HCT116 (cell line): ENCODE measurements at regions not wholly inside any gene's neighbourhood (a gene's known extent, or its start where the extent isn't known, plus 50 kb on each side); places are given as distances from the start of the nearest gene placed in this dataset.

Source experiments
- ATAC-seq: fragments of 200-7000 bp; cut with Tn5 transposase; 2 replicates; pipeline ENCODE4 v1.9.1; 2020; ENCODE audit warnings: mild to moderate bottlenecking, moderate library complexity
- BruUV-seq: library from RNA; stranded (reverse); fragments of 400-500 nt; replicated peaks from 2 replicates; lab custom pipeline; 2021; lab: Mats Ljungman, UMichigan
- CTCF ChIA-PET: fragments of 300-600 bp; sonication (Branson Sonifier 250); formaldehyde crosslinking; loops from one replicate; lab custom pipeline; 2021; ENCODE audit warnings: antibody characterized with exemption; lab: Charles Lee
- POLR2A ChIA-PET: fragments of 300-600, 350-600 bp; sonication (Branson Sonifier 250); formaldehyde crosslinking; loops from one replicate; lab custom pipeline; 2021; ENCODE audit warnings: antibody characterized with exemption; lab: Charles Lee
- RAD21 ChIA-PET, 2 experiments: fragments of 300-600 bp; sonication (Branson Sonifier 250); formaldehyde crosslinking; loops; one replicate each; lab custom pipeline; 2023; ENCODE audit warnings: low total read pairs in 2 of 2; ENCODE audit not compliant: uncharacterized antibody in 2 of 2, unreplicated experiment in 2 of 2, low non-redundant PET in 1 of 2; lab: Charles Lee
- DNase-seq: peaks from one replicate; pipeline ENCODE4 v3.0.0-alpha.2; 2010; ENCODE audit warnings: low read depth, low spot score
- H2AFZ ChIP-seq: fragments of 200-600 bp; shearing (Covaris generic), sonication (generic); 2 replicates; pipeline ENCODE4 v1.6.1; 2017; ENCODE audit warnings: low read depth, mixed run types, mixed read lengths, antibody characterized with exemption, low read length; ENCODE audit not compliant: poor library complexity, severe bottlenecking
- H3K27ac ChIP-seq: 2 replicates; pipeline ENCODE4 v1.5.1; 2012; ENCODE audit warnings: low read depth, low read length
- H3K27me3 ChIP-seq: fragments of 200-600 bp; sonication (generic); 2 replicates; pipeline ENCODE4 v1.6.1; 2016; ENCODE audit warnings: mixed run types, low read length, mixed read lengths; ENCODE audit not compliant: insufficient read depth
- H3K36me3 ChIP-seq, 2 experiments: fragments of 200-500 bp in 1 of 2; fragments of 200-600 bp in 1 of 2; sonication (Bioruptor generic) in 1 of 2; sonication (generic) in 1 of 2; 2 replicates each; pipeline versions ENCODE4 v1.5.1 to v1.6.1; 2014 to 2016; ENCODE audit warnings: low read length in 2 of 2, inconsistent platforms in 1 of 2, mixed read lengths in 1 of 2, mixed run types in 1 of 2; ENCODE audit not compliant: insufficient read depth in 2 of 2, control insufficient read depth in 1 of 2
- H3K4me1 ChIP-seq, 2 experiments: fragments of 200-600 bp in 1 of 2; sonication (generic) in 1 of 2; 2 replicates each; pipeline versions ENCODE4 v1.5.1 to v1.6.1; 2012 to 2017; ENCODE audit warnings: low read length in 2 of 2, inconsistent platforms in 1 of 2, mild to moderate bottlenecking in 1 of 2, mixed read lengths in 1 of 2, mixed run types in 1 of 2, moderate library complexity in 1 of 2; ENCODE audit not compliant: insufficient read depth in 2 of 2, control insufficient read depth in 1 of 2
- H3K4me2 ChIP-seq: fragments of 200-600 bp; sonication (generic); 2 replicates; pipeline ENCODE4 v1.6.1; 2017; ENCODE audit warnings: mixed run types, low read length, mixed read lengths
- H3K4me3 ChIP-seq, 2 experiments: fragments of 200-600 bp in 1 of 2; sonication (generic) in 1 of 2; replicated peaks in 1 of 2; 2 replicates each; pipeline ENCODE4 v1.5.1; 2011 to 2016; ENCODE audit warnings: low read length in 2 of 2, control low read depth in 1 of 2, low read depth in 1 of 2, mild to moderate bottlenecking in 1 of 2, mixed read lengths in 1 of 2, mixed run types in 1 of 2
- H3K79me2 ChIP-seq: fragments of 200-600 bp; sonication (generic); 2 replicates; pipeline ENCODE4 v1.6.1; 2017; ENCODE audit warnings: mild to moderate bottlenecking, mixed run types, low read length, moderate library complexity, mixed read lengths; ENCODE audit not compliant: insufficient read depth
- H3K9ac ChIP-seq: fragments of 200-600 bp; sonication (generic); 2 replicates; pipeline ENCODE4 v1.6.1; 2016; ENCODE audit warnings: low read length, mixed read lengths
- H3K9me2 ChIP-seq: fragments of 200-600 bp; sonication (generic), shearing (Covaris generic); 2 replicates; pipeline ENCODE4 v1.6.1; 2017; ENCODE audit warnings: mixed run types, mild to moderate bottlenecking, moderate library complexity; ENCODE audit not compliant: insufficient read depth
- H3K9me3 ChIP-seq, 2 experiments: fragments of 200-500 bp in 1 of 2; fragments of 200-600 bp in 1 of 2; sonication (Bioruptor generic) in 1 of 2; sonication (generic) in 1 of 2; 2 replicates each; pipeline ENCODE4 v1.6.1; 2014 to 2017; ENCODE audit warnings: low read length in 2 of 2, mixed read lengths in 2 of 2, inconsistent platforms in 1 of 2, low read depth in 1 of 2, mild to moderate bottlenecking in 1 of 2, mixed run types in 1 of 2, moderate library complexity in 1 of 2; ENCODE audit not compliant: control insufficient read depth in 1 of 2, insufficient read depth in 1 of 2
- H4K20me1 ChIP-seq: fragments of 200-600 bp; sonication (generic), shearing (Covaris generic); 2 replicates; pipeline ENCODE4 v1.6.1; 2017; ENCODE audit warnings: mixed run types, mild to moderate bottlenecking, moderate library complexity; ENCODE audit not compliant: insufficient read depth
- ATF3 ChIP-seq: IDR thresholded peaks from 2 replicates; pipeline ENCODE4 v1.6.1; 2012
- CBX3 ChIP-seq: IDR thresholded peaks from 2 replicates; pipeline ENCODE4 v1.6.1; 2012; ENCODE audit warnings: low read depth
- CEBPB ChIP-seq: IDR thresholded peaks from 2 replicates; pipeline ENCODE4 v1.6.1; 2012; ENCODE audit warnings: low read depth
- CTCF ChIP-seq, 3 experiments: fragments of 200-600 bp in 1 of 3; sonication (generic) in 1 of 3; IDR thresholded peaks in 2 of 3; conservative IDR thresholded peaks in 1 of 3; 2 replicates each; pipeline ENCODE4 v1.5.1; 2012 to 2017; ENCODE audit warnings: low read depth in 2 of 3, low read length in 2 of 3, antibody characterized with exemption in 1 of 3, borderline replicate concordance in 1 of 3, control low read depth in 1 of 3, mild to moderate bottlenecking in 1 of 3, mixed read lengths in 1 of 3, mixed run types in 1 of 3, moderate library complexity in 1 of 3; ENCODE audit not compliant: insufficient read depth in 1 of 3
- EGR1 ChIP-seq: IDR thresholded peaks from 2 replicates; pipeline ENCODE4 v1.6.1; 2012; ENCODE audit warnings: low read depth
- ELF1 ChIP-seq: IDR thresholded peaks from 2 replicates; pipeline ENCODE4 v1.6.1; 2012; ENCODE audit warnings: low read depth, borderline replicate concordance
- EZH2 ChIP-seq: fragments of 200-600 bp; sonication (generic); IDR thresholded peaks from 2 replicates; pipeline ENCODE4 v1.6.1; 2017; ENCODE audit warnings: antibody characterized with exemption, mixed run types
- EZH2phosphoT487 ChIP-seq: fragments of 200-600 bp; IDR thresholded peaks from 2 replicates; pipeline ENCODE4 v1.6.1; 2018; ENCODE audit warnings: antibody characterized with exemption, borderline replicate concordance
- FOSL1 ChIP-seq: IDR thresholded peaks from 2 replicates; pipeline ENCODE4 v1.6.1; 2012; ENCODE audit warnings: low read depth
- POLR2A ChIP-seq: IDR thresholded peaks from 2 replicates; pipeline ENCODE4 v1.7.0; 2011; ENCODE audit warnings: borderline replicate concordance; ENCODE audit not compliant: insufficient read depth, insufficient read length; ENCODE audit errors: extremely low read depth
- POLR2AphosphoS5 ChIP-seq: IDR thresholded peaks from 2 replicates; pipeline ENCODE4 v1.6.1; 2011; ENCODE audit warnings: mild to moderate bottlenecking, low read depth, low read length, moderate library complexity
- RAD21 ChIP-seq: IDR thresholded peaks from 2 replicates; pipeline ENCODE4 v1.6.1; 2012; ENCODE audit warnings: low read depth, mild to moderate bottlenecking
- SIN3A ChIP-seq: IDR thresholded peaks from 2 replicates; pipeline ENCODE4 v1.6.1; 2012; ENCODE audit warnings: low read depth
- SP1 ChIP-seq: IDR thresholded peaks from 2 replicates; pipeline ENCODE4 v1.6.1; 2012; ENCODE audit warnings: low read depth
- SRF ChIP-seq: IDR thresholded peaks from 2 replicates; pipeline ENCODE4 v1.6.1; 2012; ENCODE audit warnings: low read depth
- TCF7L2 ChIP-seq: IDR thresholded peaks from 2 replicates; pipeline ENCODE4 v1.7.0; 2011; ENCODE audit warnings: borderline replicate concordance, inconsistent platforms; ENCODE audit not compliant: insufficient read depth, insufficient read length; ENCODE audit errors: extremely low read depth
- YY1 ChIP-seq: IDR thresholded peaks from 2 replicates; pipeline ENCODE4 v1.6.1; 2011; ENCODE audit warnings: low read length, low read depth, moderate library complexity, mild to moderate bottlenecking; ENCODE audit not compliant: insufficient replicate concordance; ENCODE audit errors: extremely low read depth
- ZBTB33 ChIP-seq: IDR thresholded peaks from 2 replicates; pipeline ENCODE4 v1.6.1; 2011; ENCODE audit warnings: mild to moderate bottlenecking, low read length, moderate library complexity; ENCODE audit not compliant: insufficient replicate concordance; ENCODE audit errors: extremely low read depth
- ZFX ChIP-seq: fragments of 450-650 bp; IDR thresholded peaks from 2 replicates; pipeline ENCODE4 v1.6.1; 2017
- ZNF274 ChIP-seq: fragments of 200-500 bp; sonication (Bioruptor generic); IDR thresholded peaks from 2 replicates; pipeline ENCODE4 v1.6.1; 2014; ENCODE audit warnings: mild to moderate bottlenecking, low read depth, low read length, inconsistent platforms
- intact Hi-C: fragments of 100-400 bp; cut with micrococcal nuclease; formaldehyde crosslinking; loops from 2 replicates; pipeline ENCODE4 v1.10.0; 2022

GRCh38 chr10:54905578-54906192 lies 104.7 kb upstream of the PCDH15 start:
- ChIA-PET RAD21 (no interaction called here), CTCF (no interaction called here), POLR2A (no interaction called here)
- intact Hi-C loops, result no loop called here
- BruUV-seq, result no TSS peak
- H3K27ac ChIP-seq, result no peak overlapping the region
- H2AFZ ChIP-seq, result no peak overlapping the region
- no peaks in the 10 kb centered on the region for H3K9me2 ChIP-seq
- no peaks in the 10 kb centered on the region for H3K79me2 ChIP-seq
- H3K9me3 ChIP-seq, result peaks cover 5 to 23% of the 10 kb centered on the region in 2 experiments; a peak in 2 of 4 replicates
- no peak for ATAC-seq
- H3K9ac ChIP-seq, result no peak overlapping the region
- H3K4me1 ChIP-seq, result no peaks in the 10 kb centered on the region
- H3K27me3 ChIP-seq, result no peaks in the 10 kb centered on the region
- no peak for TF ChIP-seq POLR2A
- TF ChIP-seq YY1, result no peak
- no peak for TF ChIP-seq RAD21
- no peak for TF ChIP-seq ELF1
- no peak for TF ChIP-seq ZNF274
- no peak for TF ChIP-seq EZH2
- TF ChIP-seq EZH2phosphoT487, result no peak
- TF ChIP-seq CEBPB, result no peak
- TF ChIP-seq FOSL1, result no peak
- TF ChIP-seq ZFX, result no peak
- no peak for TF ChIP-seq CBX3
- TF ChIP-seq CTCF (IDR thresholded peaks at IDR 0.05 in 2 of 3, conservative IDR thresholded peaks at IDR 0.05 in 1 of 3; ENCODE audit: borderline replicate concordance in 1 of 3, insufficient read depth in 1 of 3, low read depth in 2 of 3, low read length in 2 of 3), result no peak
- TF ChIP-seq ZBTB33, result no peak
- no peak for TF ChIP-seq SIN3A
- no peak for TF ChIP-seq SP1
- no peak for TF ChIP-seq POLR2AphosphoS5
- no peak for TF ChIP-seq SRF
- TF ChIP-seq TCF7L2, result no peak
- no peak for TF ChIP-seq ATF3
- no peak for TF ChIP-seq EGR1
- no peak overlapping the region for H3K4me2 ChIP-seq
- no peaks in the 10 kb centered on the region for H4K20me1 ChIP-seq
- no peak overlapping the region for H3K4me3 ChIP-seq
- H3K36me3 ChIP-seq, result no peaks in the 10 kb centered on the region
- no peak for DNase-seq
